HEK293T (cell line): ENCODE measurements at regions not wholly inside any gene's neighbourhood (a gene's known extent, or its start where the extent isn't known, plus 50 kb on each side); places are given as distances from the start of the nearest gene placed in this dataset.

Experiments
- BHLHE40 ChIP-seq: fragments of 450-650 bp; IDR thresholded peaks from 2 replicates; pipeline ENCODE4 v1.6.1; 2016; ENCODE audit warnings: mild to moderate bottlenecking, moderate library complexity, borderline replicate concordance
- FOXA1 ChIP-seq: fragments of 450-650 bp; IDR thresholded peaks from 2 replicates; pipeline ENCODE4 v1.6.1; 2016; ENCODE audit warnings: mild to moderate bottlenecking
- FOXK2 ChIP-seq: fragments of 450-650 bp; IDR thresholded peaks from 2 replicates; pipeline ENCODE4 v1.6.1; 2016; ENCODE audit warnings: mild to moderate bottlenecking
- FOXM1 ChIP-seq: fragments of 450-650 bp; IDR thresholded peaks from 2 replicates; pipeline ENCODE4 v1.6.1; 2017; ENCODE audit warnings: mild to moderate bottlenecking, borderline replicate concordance
- SUZ12 ChIP-seq: fragments of 450-650 bp; IDR thresholded peaks from 2 replicates; pipeline ENCODE4 v1.6.1; 2016; ENCODE audit warnings: mild to moderate bottlenecking

DNA sequence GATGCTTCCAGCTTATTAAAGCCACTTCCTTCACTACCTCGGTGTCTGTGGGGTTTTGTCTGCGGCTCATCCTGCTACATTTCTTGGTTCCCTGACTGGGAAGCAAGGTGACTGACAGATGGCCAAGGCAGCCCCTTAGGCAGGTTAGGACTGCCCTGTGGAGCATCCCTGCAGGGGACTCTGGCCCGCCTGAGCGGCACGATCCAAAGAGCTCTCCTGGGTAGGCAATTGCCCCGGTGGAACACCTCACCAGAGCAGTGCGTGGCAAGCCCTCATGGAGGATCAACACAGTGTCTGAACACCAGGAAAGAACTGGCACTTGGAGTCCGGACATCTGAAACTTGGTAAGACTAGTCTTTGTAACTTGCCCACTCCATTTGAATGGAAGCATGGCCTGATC, 1143.4 kb downstream of the ARAP2 start:
- TF ChIP-seq BHLHE40, result no peak
- TF ChIP-seq FOXA1, result no peak
- no peak for TF ChIP-seq SUZ12
- TF ChIP-seq FOXK2, result no peak
- TF ChIP-seq FOXM1, result no peak
